Lower leg skin (tissue), 4 donors: ENCODE measurements at regions not wholly inside any gene's neighbourhood (a gene's known extent, or its start where the extent isn't known, plus 50 kb on each side); places are given as distances from the start of the nearest gene placed in this dataset.

Experiments used
- DNase-seq, 2 donors: peaks; one replicate each; pipeline ENCODE4 v3.0.0-alpha.2; 2019; ENCODE audit warnings: low spot score in 2 of 2
- H3K4me3 ChIP-seq: fragments of 200-600 bp; sonication (generic); 2 replicates; pipeline ENCODE4 v1.5.1; 2017; ENCODE audit warnings: mild to moderate bottlenecking, low read depth; ENCODE audit not compliant: poor library complexity, severe bottlenecking
- POLR2A ChIP-seq, 2 donors: fragments of 450-650 bp; IDR thresholded peaks; one replicate each; pipeline ENCODE4 v1.6.1; 2016 to 2017; ENCODE audit warnings: antibody characterized with exemption in 2 of 2, mild to moderate bottlenecking in 1 of 2, moderate library complexity in 1 of 2
- WGBS, 2 donors: methylation state at CpG; one replicate each; pipeline ENCODE4 v1.1.5; 2018; 5-methylcytosine and 5-hydroxymethylcytosine counted together
- intact Hi-C: fragments of 100-400 bp; cut with DNase I; formaldehyde crosslinking; loops from one replicate; pipeline ENCODE4 v1.15.0; 2023; ENCODE audit warnings: low total_unique reads
- TF ChIP-seq, protein P1 (sequence below), 3 donors: fragments of 450-650 bp; IDR thresholded peaks; one replicate each; pipeline ENCODE4 v1.5.1; 2016; ENCODE audit warnings: antibody characterized with exemption in 3 of 3, mild to moderate bottlenecking in 3 of 3, moderate library complexity in 2 of 3

DNA sequence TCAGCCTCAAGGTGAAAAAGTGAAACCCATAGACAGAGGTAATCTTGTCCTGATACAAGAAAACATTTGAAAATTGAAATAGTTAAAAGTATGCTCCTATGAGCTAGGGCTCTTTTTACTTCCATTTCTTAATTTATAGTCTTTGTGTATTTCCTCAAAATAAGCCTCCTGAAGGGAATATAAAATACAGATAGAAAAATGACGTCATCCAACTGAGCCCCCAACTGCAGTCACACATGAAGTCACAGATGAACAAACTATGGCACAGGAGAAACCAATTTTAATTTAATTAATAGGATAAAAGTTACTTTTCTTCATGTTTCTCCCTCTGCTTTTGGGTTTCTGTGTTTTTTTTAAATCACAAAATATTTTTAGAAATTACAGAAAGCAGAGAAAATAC lies 280.3 kb downstream of the HTR7 start:
- WGBS, 2 donors = 32 to 65% methylated on average over 1 of the region's 1 CpG
- no peak for TF ChIP-seq POLR2A (IDR thresholded peaks at IDR 0.05)
- TF ChIP-seq, protein P1, sequence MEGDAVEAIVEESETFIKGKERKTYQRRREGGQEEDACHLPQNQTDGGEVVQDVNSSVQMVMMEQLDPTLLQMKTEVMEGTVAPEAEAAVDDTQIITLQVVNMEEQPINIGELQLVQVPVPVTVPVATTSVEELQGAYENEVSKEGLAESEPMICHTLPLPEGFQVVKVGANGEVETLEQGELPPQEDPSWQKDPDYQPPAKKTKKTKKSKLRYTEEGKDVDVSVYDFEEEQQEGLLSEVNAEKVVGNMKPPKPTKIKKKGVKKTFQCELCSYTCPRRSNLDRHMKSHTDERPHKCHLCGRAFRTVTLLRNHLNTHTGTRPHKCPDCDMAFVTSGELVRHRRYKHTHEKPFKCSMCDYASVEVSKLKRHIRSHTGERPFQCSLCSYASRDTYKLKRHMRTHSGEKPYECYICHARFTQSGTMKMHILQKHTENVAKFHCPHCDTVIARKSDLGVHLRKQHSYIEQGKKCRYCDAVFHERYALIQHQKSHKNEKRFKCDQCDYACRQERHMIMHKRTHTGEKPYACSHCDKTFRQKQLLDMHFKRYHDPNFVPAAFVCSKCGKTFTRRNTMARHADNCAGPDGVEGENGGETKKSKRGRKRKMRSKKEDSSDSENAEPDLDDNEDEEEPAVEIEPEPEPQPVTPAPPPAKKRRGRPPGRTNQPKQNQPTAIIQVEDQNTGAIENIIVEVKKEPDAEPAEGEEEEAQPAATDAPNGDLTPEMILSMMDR (IDR thresholded peaks at IDR 0.05) = no peak
- intact Hi-C loops = no loop called here
- no peak overlapping the region for H3K4me3 ChIP-seq
- DNase-seq = no peak

DNA sequence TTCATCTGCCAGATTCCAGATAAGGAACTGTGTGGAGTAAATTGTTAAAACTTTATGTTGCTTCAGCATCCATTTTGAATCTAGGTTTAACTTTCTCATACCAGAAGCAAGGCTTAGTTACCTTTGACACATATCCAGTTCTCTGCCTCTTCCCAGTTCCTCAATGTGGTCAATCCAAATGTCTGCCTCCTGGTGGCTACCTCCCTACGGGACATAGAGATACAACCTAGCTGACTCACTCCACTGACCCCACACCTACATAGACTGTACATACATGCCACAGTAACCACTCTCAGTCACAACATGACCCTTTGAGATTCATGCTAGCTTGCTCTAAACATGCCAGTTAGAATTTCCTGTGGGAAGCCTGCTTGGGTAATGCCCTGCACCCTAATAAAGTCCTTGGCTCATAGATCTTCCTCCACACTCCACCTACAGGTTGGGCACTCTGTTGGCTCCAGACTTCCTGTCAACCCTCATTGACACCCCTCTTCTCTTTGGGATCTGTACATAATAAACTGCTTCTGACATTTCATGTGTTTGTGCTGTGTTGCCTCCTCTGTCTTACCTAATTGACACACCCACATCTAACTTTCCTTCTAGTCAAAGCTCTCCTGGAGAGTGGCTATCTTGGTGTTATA lies 278.1 kb downstream of the HTR7 start:
- WGBS, 2 donors = 70 to 77% methylated on average over 1 of the region's 1 CpG
- TF ChIP-seq, protein P1 (IDR thresholded peaks at IDR 0.05) = no peak
- no peak for TF ChIP-seq POLR2A (IDR thresholded peaks at IDR 0.05)
- H3K4me3 ChIP-seq = no peak overlapping the region
- no peak for DNase-seq
- intact Hi-C loops = no loop called here

DNA sequence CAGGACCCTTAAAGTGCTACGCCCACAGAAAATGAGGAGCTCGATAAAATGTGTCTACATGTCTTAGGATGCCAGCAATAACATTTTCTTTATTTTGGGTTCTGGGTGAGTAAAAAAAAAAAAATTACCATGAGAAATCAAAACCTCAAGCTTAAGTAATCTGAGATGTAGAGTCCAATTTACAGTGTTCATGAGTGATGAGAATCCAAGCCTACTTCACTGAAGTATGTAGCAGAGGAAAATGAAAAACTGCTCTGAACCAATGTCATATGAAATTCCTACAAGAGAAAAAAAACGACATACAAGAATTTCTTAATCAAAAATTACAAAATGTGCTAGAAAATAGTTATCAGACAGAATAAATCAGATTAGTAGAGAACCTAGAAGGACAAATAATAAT lies 274.4 kb downstream of the HTR7 start:
- intact Hi-C loops = no loop called here
- no peak overlapping the region for H3K4me3 ChIP-seq
- TF ChIP-seq, protein P1 (IDR thresholded peaks at IDR 0.05) = no peak
- TF ChIP-seq POLR2A (IDR thresholded peaks at IDR 0.05) = no peak
- WGBS, 2 donors = 57 to 81% methylated on average over 3 of the region's 3 CpGs
- DNase-seq = no peak

DNA sequence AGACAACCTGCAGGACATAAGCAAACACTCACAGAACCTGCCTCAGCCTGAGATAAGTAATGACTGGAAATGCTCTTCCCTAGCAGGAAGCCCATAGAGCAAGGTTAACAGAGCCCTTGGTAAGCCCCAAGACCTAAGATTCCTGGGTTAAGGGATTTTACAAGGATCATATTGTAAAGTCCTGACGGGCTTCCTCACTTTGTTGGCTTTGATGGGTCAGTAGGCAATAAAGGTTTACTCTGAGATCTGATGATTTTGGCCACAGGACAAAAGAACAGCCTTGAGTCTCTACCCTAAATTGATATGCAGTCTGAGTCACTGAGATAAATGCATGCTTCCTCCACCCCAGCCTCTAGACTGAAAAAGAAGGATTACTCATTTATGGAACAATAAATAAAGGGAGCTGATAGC lies 270.8 kb downstream of the HTR7 start:
- 47 to 63% methylated on average over 1 of the region's 1 CpG for WGBS, 2 donors
- intact Hi-C loops = no loop called here
- TF ChIP-seq, protein P1 (IDR thresholded peaks at IDR 0.05) = no peak
- TF ChIP-seq POLR2A (IDR thresholded peaks at IDR 0.05) = no peak
- H3K4me3 ChIP-seq = no peak overlapping the region
- DNase-seq = no peak

DNA sequence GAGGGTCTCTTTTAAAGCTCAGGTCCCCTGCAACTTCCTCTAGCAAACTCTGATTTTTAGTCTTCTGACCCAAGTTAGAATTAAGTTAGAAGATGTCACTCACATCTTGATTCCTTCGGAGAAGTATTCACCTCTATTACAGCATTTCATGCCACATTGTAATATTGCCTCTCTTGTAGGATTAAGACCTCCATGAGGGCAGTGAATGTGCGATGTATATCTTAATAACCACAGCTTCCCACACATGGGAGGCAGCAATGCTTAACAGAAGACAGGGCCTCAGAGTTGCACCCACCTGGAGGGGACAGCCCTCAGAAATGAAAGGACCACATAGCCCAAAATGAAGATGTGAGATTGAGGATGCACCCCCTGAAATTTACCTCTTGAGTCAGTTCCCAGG lies 270.3 kb downstream of the HTR7 start:
- DNase-seq = no peak
- WGBS, 2 donors = 89 to 92% methylated on average over 2 of the region's 2 CpGs
- TF ChIP-seq, protein P1 (IDR thresholded peaks at IDR 0.05) = no peak
- no peak for TF ChIP-seq POLR2A (IDR thresholded peaks at IDR 0.05)
- intact Hi-C loops = no loop called here
- H3K4me3 ChIP-seq = no peak overlapping the region

DNA sequence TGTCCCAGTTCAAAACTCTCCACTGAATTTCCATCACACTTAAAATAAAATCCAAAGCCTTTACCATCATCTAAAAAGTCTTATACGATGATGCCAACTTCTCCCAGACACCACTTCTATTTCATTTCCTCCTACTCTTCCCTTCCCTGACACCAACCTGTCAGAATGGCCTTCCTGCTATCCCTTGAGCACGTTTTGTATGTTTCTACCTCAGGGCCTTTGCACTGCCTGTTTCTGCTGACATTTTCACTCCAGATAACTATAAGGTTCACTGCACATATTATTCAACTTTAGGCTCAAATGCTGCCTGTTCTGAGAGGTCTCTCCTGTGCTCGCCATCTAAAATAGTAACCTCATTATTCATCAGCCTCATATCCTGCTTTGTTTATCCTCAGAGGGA lies 269.6 kb downstream of the HTR7 start:
- WGBS, 2 donors = 76 to 79% methylated on average over 3 of the region's 3 CpGs
- no peak for DNase-seq
- intact Hi-C loops = no loop called here
- TF ChIP-seq, protein P1 (IDR thresholded peaks at IDR 0.05) = no peak
- no peak for TF ChIP-seq POLR2A (IDR thresholded peaks at IDR 0.05)
- no peak overlapping the region for H3K4me3 ChIP-seq
